NB4 (cell line): ENCODE measurements at regions not wholly inside any gene's neighbourhood (a gene's known extent, or its start where the extent isn't known, plus 50 kb on each side); places are given as distances from the start of the nearest gene placed in this dataset.

Experiments
- DNase-seq: peaks from one replicate; pipeline ENCODE4 v3.0.0; 2010; ENCODE audit warnings: low read depth
- H3K4me3 ChIP-seq: one replicate; pipeline ENCODE4 v1.5.1; 2011; ENCODE audit warnings: mild to moderate bottlenecking, low read depth, low read length, moderate library complexity
- MYC ChIP-seq: IDR thresholded peaks from 2 replicates; pipeline ENCODE4 v1.6.1; 2011; ENCODE audit warnings: low read depth, low read length
- POLR2A ChIP-seq: IDR thresholded peaks from 2 replicates; pipeline ENCODE4 v1.6.1; 2011; ENCODE audit warnings: mild to moderate bottlenecking; ENCODE audit not compliant: insufficient read length; ENCODE audit errors: extremely low read depth
- TF ChIP-seq, protein P1 (sequence below): IDR thresholded peaks from one replicate; pipeline ENCODE4 v1.5.1; 2012; ENCODE audit warnings: low read depth, low read length
- TF ChIP-seq, protein P2 (sequence below): IDR thresholded peaks from 2 replicates; pipeline ENCODE4 v1.6.1; 2011; ENCODE audit warnings: low read depth, low read length

DNA sequence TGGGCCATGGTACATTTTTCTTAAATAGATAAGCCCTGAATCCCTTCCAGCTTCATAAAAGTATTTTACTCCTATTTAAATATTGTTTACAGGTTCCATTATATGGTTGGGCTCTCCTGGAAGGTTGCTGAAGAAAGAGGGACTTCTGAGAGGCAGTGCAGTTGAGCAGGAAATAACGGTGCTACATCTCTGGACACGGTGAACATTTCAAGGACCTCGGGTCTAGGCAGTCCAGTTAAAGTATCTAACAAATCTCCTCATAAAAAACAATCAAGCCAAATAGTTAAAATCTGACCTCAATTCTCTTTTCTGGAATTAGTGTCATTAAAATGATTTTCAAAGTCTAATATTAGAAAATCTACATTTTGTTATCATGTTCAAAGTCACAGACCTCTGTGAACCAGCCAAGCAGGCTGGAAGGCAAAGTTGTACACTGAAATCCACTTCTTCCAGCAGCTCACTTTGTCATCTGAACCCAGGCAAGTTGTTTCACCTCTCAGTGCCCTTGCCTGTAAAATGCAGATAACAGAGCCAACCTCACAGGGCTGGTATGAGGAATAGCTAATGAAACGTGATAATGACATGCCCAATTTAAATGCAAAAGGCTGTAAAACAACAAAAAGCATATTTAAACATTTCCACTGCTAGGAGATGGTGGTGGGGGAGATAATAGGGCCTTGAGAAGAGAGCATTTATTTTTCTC is 267.0 kb upstream of the KLF3 start:
- TF ChIP-seq, protein P1, sequence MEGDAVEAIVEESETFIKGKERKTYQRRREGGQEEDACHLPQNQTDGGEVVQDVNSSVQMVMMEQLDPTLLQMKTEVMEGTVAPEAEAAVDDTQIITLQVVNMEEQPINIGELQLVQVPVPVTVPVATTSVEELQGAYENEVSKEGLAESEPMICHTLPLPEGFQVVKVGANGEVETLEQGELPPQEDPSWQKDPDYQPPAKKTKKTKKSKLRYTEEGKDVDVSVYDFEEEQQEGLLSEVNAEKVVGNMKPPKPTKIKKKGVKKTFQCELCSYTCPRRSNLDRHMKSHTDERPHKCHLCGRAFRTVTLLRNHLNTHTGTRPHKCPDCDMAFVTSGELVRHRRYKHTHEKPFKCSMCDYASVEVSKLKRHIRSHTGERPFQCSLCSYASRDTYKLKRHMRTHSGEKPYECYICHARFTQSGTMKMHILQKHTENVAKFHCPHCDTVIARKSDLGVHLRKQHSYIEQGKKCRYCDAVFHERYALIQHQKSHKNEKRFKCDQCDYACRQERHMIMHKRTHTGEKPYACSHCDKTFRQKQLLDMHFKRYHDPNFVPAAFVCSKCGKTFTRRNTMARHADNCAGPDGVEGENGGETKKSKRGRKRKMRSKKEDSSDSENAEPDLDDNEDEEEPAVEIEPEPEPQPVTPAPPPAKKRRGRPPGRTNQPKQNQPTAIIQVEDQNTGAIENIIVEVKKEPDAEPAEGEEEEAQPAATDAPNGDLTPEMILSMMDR = no peak
- TF ChIP-seq, protein P2, sequence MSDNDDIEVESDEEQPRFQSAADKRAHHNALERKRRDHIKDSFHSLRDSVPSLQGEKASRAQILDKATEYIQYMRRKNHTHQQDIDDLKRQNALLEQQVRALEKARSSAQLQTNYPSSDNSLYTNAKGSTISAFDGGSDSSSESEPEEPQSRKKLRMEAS = no peak
- TF ChIP-seq MYC (no peak), POLR2A (no peak)
- no peak for DNase-seq
- no peak overlapping the region for H3K4me3 ChIP-seq

DNA sequence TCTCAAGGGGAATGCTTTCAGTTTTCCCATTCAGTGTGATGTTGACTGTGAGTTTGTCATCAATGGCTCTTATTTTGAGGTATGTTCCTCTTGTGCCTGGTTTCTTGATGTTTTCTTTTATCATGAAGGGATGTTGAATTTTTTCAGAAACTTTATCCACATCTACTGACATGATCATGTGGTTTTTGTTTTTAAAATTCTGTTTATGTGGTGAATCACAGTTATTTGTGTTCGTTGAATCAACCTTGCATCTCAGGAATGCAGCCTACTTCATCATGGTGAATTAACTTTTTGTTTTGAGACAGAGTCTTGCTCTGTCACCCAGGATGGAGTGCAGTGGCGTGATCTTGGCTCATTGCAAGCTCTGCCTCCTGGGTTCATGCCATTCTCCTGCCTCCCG is 263.1 kb upstream of the KLF3 start:
- DNase-seq = no peak

DNA sequence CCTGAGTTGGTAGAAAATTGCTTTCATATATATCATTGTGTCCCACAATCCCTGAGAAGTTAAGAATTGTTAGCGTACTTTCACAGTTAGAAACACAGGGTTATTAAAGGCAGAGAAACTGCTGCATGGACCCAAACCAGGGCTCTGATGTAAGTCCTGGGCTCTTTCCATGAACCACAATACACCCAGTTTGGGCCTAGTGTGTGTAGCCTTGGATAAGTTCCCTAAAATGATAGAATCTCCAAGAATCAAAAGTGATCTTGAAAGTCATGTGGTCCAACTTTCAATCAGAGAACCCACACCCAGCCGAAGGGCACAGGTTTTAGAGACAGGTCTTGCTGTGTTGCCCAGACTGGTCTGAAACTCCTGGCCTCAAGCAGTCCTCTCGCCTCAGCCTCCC is 257.8 kb upstream of the KLF3 start:
- DNase-seq = no peak
- TF ChIP-seq, protein P1 = no peak
- no peak for TF ChIP-seq MYC
- TF ChIP-seq, protein P2 = no peak
- no peak for TF ChIP-seq POLR2A
- H3K4me3 ChIP-seq = no peak overlapping the region

More for the DNA sequence above, 263.1 kb upstream of the KLF3 start:
- TF ChIP-seq, protein P1 = no peak
- TF ChIP-seq MYC (no peak), POLR2A (no peak)
- TF ChIP-seq, protein P2 = no peak
- H3K4me3 ChIP-seq = no peak overlapping the region

DNA sequence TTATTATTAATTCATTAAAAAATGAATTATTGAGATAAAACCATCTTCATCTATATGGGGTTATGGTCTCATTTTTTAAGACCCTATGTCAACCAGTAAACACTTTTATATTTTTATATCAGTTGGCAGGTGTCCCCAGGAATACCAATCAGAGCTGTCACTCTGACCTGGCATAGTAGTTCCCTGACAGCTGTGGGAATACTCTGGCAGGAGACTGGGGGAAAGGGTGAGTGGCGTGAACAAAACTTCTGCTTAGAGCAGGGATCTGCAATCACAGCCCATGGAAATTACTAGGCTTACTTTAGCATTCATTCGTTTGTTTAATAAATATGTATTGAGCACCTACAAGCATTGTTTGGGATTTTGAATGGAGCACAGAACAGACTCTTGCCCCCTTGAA is 254.1 kb upstream of the KLF3 start:
- DNase-seq = no peak
- TF ChIP-seq MYC (no peak), POLR2A (no peak)
- TF ChIP-seq, protein P1 = no peak
- TF ChIP-seq, protein P2 = no peak
- H3K4me3 ChIP-seq = no peak overlapping the region

DNA sequence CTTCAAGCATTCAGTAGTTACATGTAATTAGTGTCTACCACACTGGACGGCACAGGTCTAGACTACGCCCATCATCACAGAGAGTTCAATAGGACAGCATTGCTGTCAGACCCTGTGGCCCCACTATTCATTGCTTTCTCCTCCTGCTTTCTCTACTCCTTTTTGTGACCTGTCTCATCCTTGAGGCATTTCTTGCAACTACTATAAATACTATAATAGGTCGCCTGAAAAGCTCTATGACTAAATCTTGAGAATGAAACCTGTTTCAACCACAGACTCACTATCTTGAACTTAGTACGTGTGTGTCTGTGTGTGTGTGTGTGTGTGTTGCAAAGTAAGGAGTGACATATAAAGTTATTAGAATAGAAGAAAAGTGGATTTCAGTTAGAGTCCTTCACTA is 252.9 kb upstream of the KLF3 start:
- DNase-seq = no peak
- H3K4me3 ChIP-seq = no peak overlapping the region
- TF ChIP-seq, protein P2 = no peak
- TF ChIP-seq, protein P1 = no peak
- no peak for TF ChIP-seq POLR2A
- no peak for TF ChIP-seq MYC
